Fibroblast of pulmonary artery (primary cell): ENCODE measurements at regions not wholly inside any gene's neighbourhood (a gene's known extent, or its start where the extent isn't known, plus 50 kb on each side); places are given as distances from the start of the nearest gene placed in this dataset.

Experiments
- DNase-seq: peaks from one replicate; pipeline ENCODE4 v3.0.0-alpha.2; 2010; ENCODE audit warnings: low read depth
- H3K4me3 ChIP-seq: replicated peaks from 2 replicates; pipeline ENCODE4 v1.5.1; 2011; ENCODE audit warnings: low read depth, mild to moderate bottlenecking, control low read depth, low read length, moderate library complexity
- TF ChIP-seq, protein P1 (sequence below): IDR thresholded peaks from 2 replicates; pipeline ENCODE4 v1.5.1; 2011; ENCODE audit warnings: mild to moderate bottlenecking, control low read depth, low read length, inconsistent platforms; ENCODE audit errors: missing control alignments

DNA sequence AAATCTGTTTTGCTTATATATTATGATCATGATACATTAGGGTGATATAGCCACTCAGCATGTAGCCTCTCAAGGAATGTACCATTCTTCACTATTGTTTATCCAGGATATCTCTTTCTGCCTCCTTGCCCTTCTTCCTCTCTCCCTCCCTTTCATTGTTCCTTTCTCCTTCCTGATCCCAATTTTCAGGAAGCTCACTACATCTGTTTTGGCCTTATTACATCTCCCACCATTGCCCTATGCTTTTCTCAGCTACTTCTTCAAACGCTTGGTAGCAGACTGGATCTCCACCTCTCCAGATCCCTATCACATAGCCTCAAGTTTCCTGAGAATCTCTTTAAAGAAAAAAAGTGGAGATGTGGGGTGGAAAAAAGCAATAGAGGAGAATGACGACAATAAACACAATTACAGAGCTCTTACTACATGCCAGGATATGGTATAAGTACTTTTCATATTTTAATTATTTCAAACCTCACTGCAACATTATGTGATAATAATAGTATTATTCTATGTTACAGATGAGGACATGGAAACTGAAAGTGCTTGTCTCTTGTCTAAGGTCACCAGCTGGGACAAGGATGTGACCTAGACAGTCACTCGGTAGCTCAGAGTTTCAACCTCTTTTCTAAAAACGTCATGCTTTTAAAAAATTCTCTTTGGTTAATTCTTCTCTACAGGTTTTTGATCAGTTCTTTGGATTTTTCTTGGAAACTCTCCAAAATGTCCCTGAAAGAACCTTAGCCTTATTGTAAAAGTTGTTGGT lies 959.1 kb downstream of the CDH11 start:
- TF ChIP-seq, protein P1, sequence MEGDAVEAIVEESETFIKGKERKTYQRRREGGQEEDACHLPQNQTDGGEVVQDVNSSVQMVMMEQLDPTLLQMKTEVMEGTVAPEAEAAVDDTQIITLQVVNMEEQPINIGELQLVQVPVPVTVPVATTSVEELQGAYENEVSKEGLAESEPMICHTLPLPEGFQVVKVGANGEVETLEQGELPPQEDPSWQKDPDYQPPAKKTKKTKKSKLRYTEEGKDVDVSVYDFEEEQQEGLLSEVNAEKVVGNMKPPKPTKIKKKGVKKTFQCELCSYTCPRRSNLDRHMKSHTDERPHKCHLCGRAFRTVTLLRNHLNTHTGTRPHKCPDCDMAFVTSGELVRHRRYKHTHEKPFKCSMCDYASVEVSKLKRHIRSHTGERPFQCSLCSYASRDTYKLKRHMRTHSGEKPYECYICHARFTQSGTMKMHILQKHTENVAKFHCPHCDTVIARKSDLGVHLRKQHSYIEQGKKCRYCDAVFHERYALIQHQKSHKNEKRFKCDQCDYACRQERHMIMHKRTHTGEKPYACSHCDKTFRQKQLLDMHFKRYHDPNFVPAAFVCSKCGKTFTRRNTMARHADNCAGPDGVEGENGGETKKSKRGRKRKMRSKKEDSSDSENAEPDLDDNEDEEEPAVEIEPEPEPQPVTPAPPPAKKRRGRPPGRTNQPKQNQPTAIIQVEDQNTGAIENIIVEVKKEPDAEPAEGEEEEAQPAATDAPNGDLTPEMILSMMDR, result no peak
- no peak overlapping the region for H3K4me3 ChIP-seq
- DNase-seq, result no peak

DNA sequence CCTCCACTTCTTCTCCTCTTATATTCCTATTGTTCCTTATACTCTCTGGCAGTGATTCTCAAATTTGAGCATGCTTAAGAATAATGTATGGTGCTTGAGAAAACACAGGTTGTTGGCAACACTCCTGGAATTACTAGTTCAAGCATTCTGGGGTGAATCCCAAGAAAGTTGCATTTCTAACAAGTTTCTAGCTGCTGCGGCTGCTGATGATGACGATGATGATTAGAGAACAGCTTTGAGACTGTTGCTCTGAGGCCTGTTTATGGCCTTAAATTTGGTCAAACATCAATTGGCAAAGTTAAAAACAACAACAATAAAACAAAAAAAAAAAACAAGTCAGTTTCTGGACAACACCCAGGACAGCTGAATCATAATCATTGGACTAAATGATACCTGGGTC lies 961.9 kb downstream of the CDH11 start:
- TF ChIP-seq, protein P1, result no peak
- DNase-seq, result no peak

DNA sequence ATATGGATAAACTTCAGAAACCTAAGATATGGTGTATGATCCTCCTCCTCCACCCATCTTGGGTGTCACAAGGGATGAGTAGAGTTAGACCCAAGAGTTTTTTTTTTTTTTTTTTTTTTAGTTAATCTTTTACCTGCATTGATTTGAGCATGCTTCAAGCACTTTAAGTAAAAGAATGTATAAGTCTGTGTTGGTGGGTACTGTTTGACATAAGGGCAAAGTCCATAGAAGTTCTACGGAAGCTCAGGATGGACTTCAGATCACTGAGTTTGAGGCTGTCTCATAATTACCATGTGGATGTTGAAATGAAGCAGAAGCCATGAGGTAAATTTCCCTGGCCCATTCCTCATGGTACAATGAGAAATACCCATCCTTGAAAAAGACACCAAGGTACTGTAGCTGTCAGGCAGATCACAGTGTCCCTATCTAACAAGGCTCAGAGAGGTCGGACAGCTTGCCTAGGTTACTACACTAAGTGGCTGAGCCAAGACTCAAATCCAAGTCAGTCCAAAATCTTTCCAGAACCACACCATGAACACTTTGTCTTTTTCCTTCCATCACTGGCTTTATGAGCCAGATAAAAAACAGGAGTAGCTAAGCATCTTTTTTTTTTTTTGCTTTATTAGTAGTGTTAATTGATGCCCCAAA lies 962.8 kb downstream of the CDH11 start:
- DNase-seq, result no peak
- no peak overlapping the region for H3K4me3 ChIP-seq
- TF ChIP-seq, protein P1, result no peak

More for the DNA sequence above, 961.9 kb downstream of the CDH11 start:
- no peak overlapping the region for H3K4me3 ChIP-seq

DNA sequence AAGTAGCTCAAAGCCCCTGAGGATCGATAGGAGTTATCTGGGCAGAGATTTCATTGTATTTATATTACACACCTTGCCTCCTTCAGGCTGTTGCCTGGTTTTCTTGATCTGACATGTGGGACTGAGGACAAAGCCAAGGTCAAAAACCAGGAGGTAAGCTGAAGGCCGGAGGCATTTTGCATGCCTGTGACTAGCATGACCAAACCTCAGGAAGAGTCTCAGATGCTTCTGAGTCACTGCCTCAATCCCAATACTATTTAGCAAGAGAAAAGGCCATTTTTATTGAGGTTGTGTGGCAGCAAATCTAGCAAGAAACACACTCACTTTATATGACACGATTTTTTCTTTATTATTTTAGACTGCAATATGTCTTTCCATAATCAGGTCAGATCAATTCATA lies 968.1 kb downstream of the CDH11 start:
- H3K4me3 ChIP-seq, result no peak overlapping the region
- TF ChIP-seq, protein P1, result no peak
- no peak for DNase-seq

DNA sequence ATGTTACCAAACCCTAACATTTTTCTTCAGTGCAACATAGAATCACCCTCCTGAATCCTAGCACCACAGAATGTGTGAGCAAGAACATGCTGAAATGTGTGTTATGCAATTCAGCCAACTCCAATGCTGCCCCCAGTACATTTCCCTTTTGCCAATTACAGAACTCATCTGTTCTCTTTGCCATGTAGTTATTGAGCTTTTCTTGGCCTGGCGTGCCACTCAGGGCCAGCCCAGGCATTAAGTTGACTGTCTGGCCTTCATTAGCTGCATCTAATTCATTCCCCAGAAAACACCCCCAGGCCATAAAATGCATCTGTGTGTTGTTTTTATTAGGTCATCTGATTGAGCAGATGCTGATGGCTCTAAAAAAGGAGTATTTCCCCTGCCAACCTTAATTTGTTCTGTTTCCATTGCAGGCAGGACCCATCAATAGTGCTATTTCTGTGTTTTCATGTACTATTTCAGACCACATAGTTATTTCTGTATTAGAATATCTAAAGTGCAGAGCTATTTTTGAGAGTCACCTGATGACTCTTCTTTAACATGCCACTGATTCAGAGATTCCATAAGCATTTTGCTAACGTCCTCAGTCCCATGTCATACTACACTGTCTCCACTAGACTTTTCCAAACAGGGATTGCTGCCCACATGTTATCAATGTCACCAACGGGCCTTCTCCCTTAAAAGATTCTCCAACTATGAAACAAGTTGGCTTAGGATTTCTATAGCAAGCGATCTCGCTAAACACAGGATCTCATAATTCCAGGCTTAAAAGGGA lies 969.7 kb downstream of the CDH11 start:
- DNase-seq, result no peak
- TF ChIP-seq, protein P1, result no peak
- no peak overlapping the region for H3K4me3 ChIP-seq

DNA sequence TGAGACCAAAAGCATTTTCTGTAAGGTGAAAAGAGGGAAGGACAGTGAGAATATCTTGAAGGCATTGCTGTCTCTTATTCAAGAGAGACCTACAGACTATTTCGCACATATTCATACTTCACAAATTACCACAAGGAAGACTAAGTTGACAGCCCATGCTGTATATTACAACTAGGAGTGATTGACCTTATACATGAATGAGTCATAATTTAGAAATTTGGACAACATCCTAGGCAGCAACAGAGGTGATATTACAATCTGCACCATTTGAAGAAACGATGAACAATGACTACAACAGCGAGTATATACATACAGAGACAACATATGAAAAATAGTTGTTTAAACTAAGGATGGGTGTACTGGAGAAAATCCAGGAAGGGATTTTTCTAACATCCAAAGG lies 971.7 kb downstream of the CDH11 start:
- TF ChIP-seq, protein P1, result no peak
- H3K4me3 ChIP-seq, result no peak overlapping the region
- DNase-seq, result no peak
